ENCODE measurements at regions not wholly inside any gene's neighbourhood (a gene's known extent, or its start where the extent isn't known, plus 50 kb on each side); places are given as distances from the start of the nearest gene placed in this dataset.

DNA sequence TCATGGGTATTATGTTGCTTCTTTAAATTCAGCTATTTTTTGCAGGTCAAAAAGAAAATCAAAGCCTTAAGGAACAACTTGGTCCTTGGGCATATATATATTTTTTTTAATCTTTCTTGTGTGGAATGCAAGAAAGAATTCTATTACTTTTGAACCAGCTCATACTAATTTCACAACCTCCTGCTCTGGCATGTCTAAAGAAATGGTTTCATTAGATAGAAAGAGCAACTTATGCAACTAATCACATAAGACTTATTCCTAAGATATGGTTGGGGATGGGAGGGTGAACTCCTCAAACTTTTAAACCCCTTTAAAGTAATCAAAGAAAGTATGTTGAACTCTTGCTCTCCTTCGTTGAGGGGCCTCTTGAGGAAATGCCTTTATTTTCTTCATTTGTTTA is 114.9 kb downstream of the GMNC start:
- Histone ChIP-seq H3K27ac (no peak overlapping the region), H3K4me1 (no peaks in the 10 kb centered on the region), H3K9me3 (no peaks in the 10 kb centered on the region), H3K36me3 (no peaks in the 10 kb centered on the region), H3K27me3 (ENCODE audit: low read depth) (no peaks in the 10 kb centered on the region), H3K4me3 (no peak overlapping the region)
- TF ChIP-seq, protein P1, sequence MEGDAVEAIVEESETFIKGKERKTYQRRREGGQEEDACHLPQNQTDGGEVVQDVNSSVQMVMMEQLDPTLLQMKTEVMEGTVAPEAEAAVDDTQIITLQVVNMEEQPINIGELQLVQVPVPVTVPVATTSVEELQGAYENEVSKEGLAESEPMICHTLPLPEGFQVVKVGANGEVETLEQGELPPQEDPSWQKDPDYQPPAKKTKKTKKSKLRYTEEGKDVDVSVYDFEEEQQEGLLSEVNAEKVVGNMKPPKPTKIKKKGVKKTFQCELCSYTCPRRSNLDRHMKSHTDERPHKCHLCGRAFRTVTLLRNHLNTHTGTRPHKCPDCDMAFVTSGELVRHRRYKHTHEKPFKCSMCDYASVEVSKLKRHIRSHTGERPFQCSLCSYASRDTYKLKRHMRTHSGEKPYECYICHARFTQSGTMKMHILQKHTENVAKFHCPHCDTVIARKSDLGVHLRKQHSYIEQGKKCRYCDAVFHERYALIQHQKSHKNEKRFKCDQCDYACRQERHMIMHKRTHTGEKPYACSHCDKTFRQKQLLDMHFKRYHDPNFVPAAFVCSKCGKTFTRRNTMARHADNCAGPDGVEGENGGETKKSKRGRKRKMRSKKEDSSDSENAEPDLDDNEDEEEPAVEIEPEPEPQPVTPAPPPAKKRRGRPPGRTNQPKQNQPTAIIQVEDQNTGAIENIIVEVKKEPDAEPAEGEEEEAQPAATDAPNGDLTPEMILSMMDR (IDR thresholded peaks at IDR 0.05): no peak
- no peak for DNase-seq
- ATAC-seq: no peak
- intact Hi-C loops (cut with DNase I): no loop called here

DNA sequence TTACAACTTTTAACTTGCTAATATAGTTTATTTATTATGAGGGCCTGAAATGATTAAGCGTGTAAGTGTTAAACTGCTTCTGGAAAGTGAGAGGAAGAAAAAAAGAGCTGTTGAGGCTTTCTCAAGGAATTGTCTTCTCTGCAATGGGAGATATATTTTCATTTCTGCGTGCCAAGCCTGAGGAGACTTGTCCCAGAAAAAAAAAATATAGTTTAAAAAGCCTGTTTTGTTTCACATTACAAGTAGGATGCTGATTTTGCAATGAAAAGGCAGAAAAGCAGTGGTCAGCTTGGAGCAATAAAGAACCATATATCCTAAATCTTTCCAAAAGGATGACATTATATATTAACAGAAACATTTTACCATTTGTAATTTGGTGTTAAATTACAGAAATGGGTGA is 115.5 kb downstream of the GMNC start:
- ATAC-seq (no peak), DNase-seq (no peak)
- intact Hi-C loops (cut with DNase I): no loop called here
- Histone ChIP-seq H3K9me3 (no peaks in the 10 kb centered on the region), H3K27ac (no peak overlapping the region), H3K27me3 (ENCODE audit: low read depth) (no peaks in the 10 kb centered on the region), H3K4me3 (no peak overlapping the region), H3K4me1 (no peaks in the 10 kb centered on the region), H3K36me3 (no peaks in the 10 kb centered on the region)
- TF ChIP-seq, protein P1 (IDR thresholded peaks at IDR 0.05): no peak

DNA sequence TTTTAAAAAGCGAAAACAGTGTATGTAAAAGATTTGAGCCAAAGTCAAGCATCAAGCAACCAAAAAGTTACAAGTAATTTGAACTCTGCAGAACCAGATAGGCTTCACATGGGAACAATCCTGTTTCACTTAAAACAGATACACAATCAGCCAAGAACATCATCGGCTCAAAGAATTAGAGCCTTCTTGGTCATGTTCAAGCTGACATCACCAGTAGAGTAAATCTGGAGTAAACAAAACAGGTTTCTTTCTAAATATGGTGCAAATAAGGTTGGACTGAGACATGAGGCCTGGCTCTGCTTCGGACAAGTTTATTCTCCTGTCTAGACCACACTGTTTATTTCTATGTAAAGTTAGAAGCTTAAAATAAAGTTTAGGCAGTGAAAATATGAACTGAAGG is 116.0 kb downstream of the GMNC start:
- intact Hi-C loops (cut with DNase I): no loop called here
- no peak for ATAC-seq

DNA sequence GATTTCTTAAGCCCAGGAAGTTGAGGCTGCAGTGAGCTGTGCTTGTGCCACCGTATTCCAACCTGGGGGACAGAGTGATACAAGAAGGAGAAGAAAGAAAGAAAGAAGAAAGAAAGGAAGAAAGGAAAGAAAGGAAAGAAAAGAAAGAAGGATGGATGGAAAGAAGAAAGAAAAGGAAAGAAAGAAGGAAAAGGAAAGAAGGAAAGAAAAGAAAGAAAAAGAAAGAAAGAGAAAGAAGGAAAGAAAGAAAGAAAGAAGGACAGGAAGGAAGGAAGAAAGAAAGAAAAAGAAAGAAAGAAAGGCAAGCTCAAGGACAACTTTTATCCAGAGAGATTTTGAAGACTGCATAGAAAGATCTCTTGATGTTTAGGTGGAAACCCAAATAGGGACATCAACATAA is 120.7 kb downstream of the GMNC start:
- no peak overlapping the region for H3K4me3 ChIP-seq
- ATAC-seq (no peak), DNase-seq (no peak)
- no peak overlapping the region for H3K27ac ChIP-seq
- intact Hi-C loops (cut with DNase I): no loop called here
- H3K4me1 ChIP-seq: no peaks in the 10 kb centered on the region
- no peaks in the 10 kb centered on the region for H3K36me3 ChIP-seq
- no peaks in the 10 kb centered on the region for H3K9me3 ChIP-seq
- TF ChIP-seq, protein P1 (IDR thresholded peaks at IDR 0.05): no peak
- H3K27me3 ChIP-seq (ENCODE audit: low read depth): no peaks in the 10 kb centered on the region

More for the DNA sequence above, 116.0 kb downstream of the GMNC start:
- no peak for DNase-seq
- Histone ChIP-seq H3K36me3 (no peaks in the 10 kb centered on the region), H3K4me3 (no peak overlapping the region), H3K4me1 (no peaks in the 10 kb centered on the region), H3K27me3 (ENCODE audit: low read depth) (no peaks in the 10 kb centered on the region), H3K27ac (no peak overlapping the region), H3K9me3 (no peaks in the 10 kb centered on the region)
- TF ChIP-seq, protein P1 (IDR thresholded peaks at IDR 0.05): no peak

DNA sequence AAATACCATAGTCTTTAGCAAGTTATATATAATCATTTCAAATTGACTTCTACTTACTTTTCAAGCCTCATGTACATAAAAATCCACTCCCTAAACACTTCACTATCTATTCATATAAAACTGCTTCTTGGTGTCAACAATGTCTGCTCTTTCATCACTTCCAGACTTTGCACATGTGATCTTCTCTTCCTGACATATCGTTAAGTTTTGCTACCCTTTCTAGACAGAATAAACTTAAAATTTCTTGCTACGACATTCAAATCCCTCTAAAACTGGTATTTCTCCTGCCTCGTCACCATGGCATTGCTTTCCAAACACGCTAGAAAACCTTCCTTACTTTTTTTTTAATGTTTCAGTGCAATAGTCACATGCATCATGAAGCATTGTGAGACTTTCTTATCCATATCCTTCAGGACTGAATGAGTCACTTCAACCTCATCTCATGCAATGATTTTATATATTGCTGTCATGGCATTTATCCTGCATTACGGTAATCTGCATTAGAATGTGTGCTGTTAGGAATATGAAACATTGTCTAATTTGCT is 122.8 kb downstream of the GMNC start:
- no peak for DNase-seq
- ATAC-seq: no peak
- no peaks in the 10 kb centered on the region for H3K36me3 ChIP-seq
- no peaks in the 10 kb centered on the region for H3K27me3 ChIP-seq (ENCODE audit: low read depth)
- no peaks in the 10 kb centered on the region for H3K4me1 ChIP-seq
- no peaks in the 10 kb centered on the region for H3K9me3 ChIP-seq
- intact Hi-C loops (cut with DNase I): no loop called here
- H3K27ac ChIP-seq: no peak overlapping the region
- H3K4me3 ChIP-seq: no peak overlapping the region
- TF ChIP-seq, protein P1 (IDR thresholded peaks at IDR 0.05): no peak

Measured in lower lobe of right lung (tissue), 2 donors.